Neural cell (in vitro differentiated cells): ENCODE measurements at regions not wholly inside any gene's neighbourhood (a gene's known extent, or its start where the extent isn't known, plus 50 kb on each side); places are given as distances from the start of the nearest gene placed in this dataset.

Source experiments
- CTCF ChIP-seq: fragments of 450-650 bp; IDR thresholded peaks from 2 replicates; pipeline ENCODE4 v1.5.1; 2014; ENCODE audit warnings: antibody characterized with exemption, mild to moderate bottlenecking, moderate library complexity; ENCODE audit not compliant: poor library complexity, severe bottlenecking
- EZH2 ChIP-seq: fragments of 200-600, 300-800 bp; shearing (Covaris generic), sonication (generic); IDR thresholded peaks from 2 replicates; pipeline ENCODE4 v1.6.1; 2014; ENCODE audit warnings: antibody characterized with exemption, low read length, borderline replicate concordance, mild to moderate bottlenecking; ENCODE audit not compliant: insufficient read depth, poor library complexity, severe bottlenecking
- POLR2AphosphoS5 ChIP-seq: IDR thresholded peaks from 2 replicates; pipeline ENCODE4 v1.6.1; 2012
- RAD21 ChIP-seq: fragments of 450-650 bp; conservative IDR thresholded peaks from 2 replicates; pipeline ENCODE4 v1.6.1; 2014; ENCODE audit warnings: antibody characterized with exemption, mild to moderate bottlenecking, moderate library complexity
- SMC3 ChIP-seq: fragments of 450-650 bp; conservative IDR thresholded peaks from 2 replicates; pipeline ENCODE4 v1.6.1; 2014; ENCODE audit warnings: antibody characterized with exemption, mild to moderate bottlenecking, moderate library complexity; ENCODE audit not compliant: poor library complexity
- TAF1 ChIP-seq: IDR thresholded peaks from 2 replicates; pipeline ENCODE4 v1.6.1; 2012; ENCODE audit warnings: low read depth

- TF ChIP-seq CTCF, result no peak
- TF ChIP-seq EZH2, result no peak
- TF ChIP-seq TAF1, result no peak
- TF ChIP-seq RAD21, result no peak
- TF ChIP-seq POLR2AphosphoS5, result no peak
- TF ChIP-seq SMC3, result no peak
Measured at GRCh38 chr17:53012364-53012763, 810.4 kb upstream of the KIF2B start.
